ENCODE measurements at regions not wholly inside any gene's neighbourhood (a gene's known extent, or its start where the extent isn't known, plus 50 kb on each side); places are given as distances from the start of the nearest gene placed in this dataset.

DNA sequence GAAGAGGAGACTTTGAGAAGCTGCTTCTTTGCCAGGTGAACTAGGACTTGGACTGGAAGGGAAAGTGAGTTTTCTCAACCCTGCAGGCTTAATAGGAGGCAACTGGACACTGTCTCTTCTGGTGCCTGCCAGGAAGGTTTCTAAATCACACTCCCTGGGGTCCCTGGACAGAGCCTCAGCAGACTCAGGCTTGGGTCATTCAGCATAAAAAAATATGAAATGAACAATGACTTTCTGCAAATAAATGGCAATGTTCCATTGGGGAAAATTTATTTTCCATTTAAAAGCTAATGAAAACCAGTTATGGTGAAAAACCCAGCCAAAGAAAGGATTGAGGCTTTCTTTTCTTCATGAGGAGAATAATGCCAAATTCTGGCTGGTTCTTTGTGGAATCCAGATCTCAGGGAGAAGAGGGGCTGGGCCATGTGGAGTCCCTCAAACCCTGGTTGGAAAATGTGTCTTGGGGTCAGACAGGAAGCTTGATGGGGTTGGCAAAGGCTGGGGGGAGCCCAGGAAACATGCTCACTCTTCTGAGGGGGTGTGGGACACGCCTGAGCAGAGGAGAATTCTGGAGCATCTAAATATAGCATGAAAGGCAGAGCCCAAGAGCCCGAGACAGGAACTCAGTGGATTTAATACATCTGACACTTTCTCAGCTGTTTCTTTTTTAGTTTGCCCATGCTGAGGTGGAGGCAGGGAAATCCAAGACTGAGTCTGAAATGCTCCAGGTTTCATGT lies 65.2 kb upstream of the EMX2 start:
- H3K4me3 ChIP-seq (ENCODE audit: low read depth, low read length) = no peak overlapping the region
- DNase-seq (ENCODE audit: low read depth) = no peak
- no peak for TF ChIP-seq CTCF (conservative IDR thresholded peaks at IDR 0.05; ENCODE audit: low read depth, low read length)

GRCh38 chr10:117476716-117477115 lies 65.8 kb upstream of the EMX2 start:
- DNase-seq (ENCODE audit: low read depth) = no peak
- H3K4me3 ChIP-seq (ENCODE audit: low read depth, low read length) = no peak overlapping the region
- TF ChIP-seq CTCF (conservative IDR thresholded peaks at IDR 0.05; ENCODE audit: low read depth, low read length) = no peak

- no peak overlapping the region for H3K4me3 ChIP-seq (ENCODE audit: low read depth, low read length)
- TF ChIP-seq CTCF (conservative IDR thresholded peaks at IDR 0.05; ENCODE audit: low read depth, low read length) = no peak
- DNase-seq (ENCODE audit: low read depth) = no peak
Observed at GRCh38 chr10:117476281-117476680, 66.3 kb upstream of the EMX2 start.

GRCh38 chr10:117472872-117473271 lies 69.7 kb upstream of the EMX2 start:
- no peak for TF ChIP-seq CTCF (conservative IDR thresholded peaks at IDR 0.05; ENCODE audit: low read depth, low read length)
- no peak for DNase-seq (ENCODE audit: low read depth)
- no peak overlapping the region for H3K4me3 ChIP-seq (ENCODE audit: low read depth, low read length)

DNA sequence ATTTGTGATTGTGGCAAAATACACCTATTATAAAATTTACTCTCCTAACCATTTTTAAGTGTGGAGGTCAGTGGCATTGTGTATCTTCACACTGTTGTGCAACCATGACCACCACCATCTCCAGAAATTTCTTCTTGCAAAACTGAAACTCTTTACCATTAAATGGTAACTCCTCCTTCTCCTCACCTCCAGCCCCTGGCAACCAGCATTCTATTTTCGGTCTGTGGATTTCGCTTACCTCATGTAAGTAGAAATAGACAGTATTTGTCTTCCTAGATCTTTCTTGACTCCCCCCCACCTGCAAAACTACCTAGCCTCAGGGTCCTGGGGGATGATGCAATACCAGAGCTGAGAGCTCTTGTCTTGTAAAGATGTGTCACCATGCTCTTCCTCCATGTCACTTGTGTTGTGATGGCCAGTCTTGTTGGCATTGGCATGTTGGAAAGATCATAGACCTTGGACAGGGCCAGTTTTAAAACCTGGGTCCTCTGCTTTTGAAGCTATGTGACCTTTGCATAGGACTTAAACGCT lies 71.1 kb upstream of the EMX2 start:
- DNase-seq (ENCODE audit: low read depth) = no peak
- TF ChIP-seq CTCF (conservative IDR thresholded peaks at IDR 0.05; ENCODE audit: low read depth, low read length) = no peak
- no peak overlapping the region for H3K4me3 ChIP-seq (ENCODE audit: low read depth, low read length)

DNA sequence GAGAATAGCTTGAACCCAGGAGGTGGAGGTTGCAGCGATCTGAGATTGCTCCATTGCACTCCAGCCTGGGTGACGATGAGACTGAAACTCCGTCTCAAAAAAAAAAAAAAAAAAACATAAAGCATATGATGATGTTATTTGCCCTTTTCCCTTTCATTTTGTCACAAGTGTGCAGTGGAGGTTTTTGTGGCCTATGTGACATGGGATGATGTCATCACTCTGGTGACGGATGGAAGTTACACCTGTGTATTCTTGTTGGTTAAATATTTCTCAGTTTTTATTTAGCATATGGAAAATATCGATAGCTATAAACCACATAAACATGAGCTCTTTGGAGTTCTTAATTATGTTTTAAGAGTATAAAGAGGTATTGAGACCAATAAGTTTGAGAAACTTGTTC lies 71.8 kb upstream of the EMX2 start:
- no peak for TF ChIP-seq CTCF (conservative IDR thresholded peaks at IDR 0.05; ENCODE audit: low read depth, low read length)
- no peak for DNase-seq (ENCODE audit: low read depth)
- no peak overlapping the region for H3K4me3 ChIP-seq (ENCODE audit: low read depth, low read length)

GRCh38 chr10:117468665-117469064 lies 73.9 kb upstream of the EMX2 start:
- no peak overlapping the region for H3K4me3 ChIP-seq (ENCODE audit: low read depth, low read length)
- no peak for TF ChIP-seq CTCF (conservative IDR thresholded peaks at IDR 0.05; ENCODE audit: low read depth, low read length)
- no peak for DNase-seq (ENCODE audit: low read depth)

Measured in epithelial cell of proximal tubule (primary cell).